GM23338 (cell line): ENCODE measurements at regions not wholly inside any gene's neighbourhood (a gene's known extent, or its start where the extent isn't known, plus 50 kb on each side); places are given as distances from the start of the nearest gene placed in this dataset.

ENCODE experiments used
- ATAC-seq: fragments of 200-7000 bp; cut with Tn5 transposase; 3 replicates; pipeline ENCODE4 v1.9.1; 2020
- DNase-seq: peaks from one replicate; pipeline ENCODE4 v3.0.0-alpha.2; 2015; ENCODE audit warnings: low spot score
- H2AFZ ChIP-seq: fragments of 200-600 bp; sonication (generic); 2 replicates; pipeline ENCODE4 v1.8.0; 2016; ENCODE audit warnings: antibody characterized with exemption, mild to moderate bottlenecking, moderate library complexity
- H3F3A ChIP-seq: fragments of 200-600 bp; sonication (generic); replicated peaks from 2 replicates; pipeline ENCODE4 v1.8.0; 2017; ENCODE audit warnings: antibody characterized with exemption, mixed run types, low read depth
- H3K27ac ChIP-seq: fragments of 200-600 bp; sonication (generic); 2 replicates; pipeline ENCODE4 v1.6.1; 2016; ENCODE audit warnings: low read depth
- H3K27me3 ChIP-seq: fragments of 200-600 bp; sonication (generic); 2 replicates; pipeline ENCODE4 v1.8.0; 2016; ENCODE audit warnings: mild to moderate bottlenecking, mixed run types, moderate library complexity; ENCODE audit not compliant: insufficient read depth
- H3K36me3 ChIP-seq: fragments of 200-600 bp; sonication (generic); 2 replicates; pipeline ENCODE4 v1.8.0; 2016; ENCODE audit warnings: mild to moderate bottlenecking; ENCODE audit not compliant: insufficient read depth
- H3K4me1 ChIP-seq: fragments of 200-600 bp; sonication (generic); 2 replicates; pipeline ENCODE4 v1.8.0; 2016; ENCODE audit warnings: mild to moderate bottlenecking, moderate library complexity; ENCODE audit not compliant: insufficient read depth
- H3K4me2 ChIP-seq: fragments of 200-600 bp; sonication (generic); 2 replicates; pipeline ENCODE4 v1.7.1; 2017; ENCODE audit warnings: mixed run types
- H3K4me3 ChIP-seq: fragments of 200-600 bp; sonication (generic); 2 replicates; pipeline ENCODE4 v1.6.1; 2016; ENCODE audit warnings: mixed run types
- H3K79me2 ChIP-seq: fragments of 200-600 bp; sonication (generic); replicated peaks from 2 replicates; pipeline ENCODE4 v1.8.0; 2017; ENCODE audit warnings: mild to moderate bottlenecking; ENCODE audit not compliant: insufficient read depth
- H3K9me2 ChIP-seq: fragments of 200-600 bp; sonication (generic); 2 replicates; pipeline ENCODE4 v1.8.0; 2017; ENCODE audit not compliant: insufficient read depth
- H4K20me1 ChIP-seq: fragments of 200-600 bp; sonication (generic); replicated peaks from 2 replicates; pipeline ENCODE4 v1.8.0; 2017; ENCODE audit warnings: mild to moderate bottlenecking; ENCODE audit not compliant: insufficient read depth
- H3K27ac Mint-ChIP-seq: 2 replicates; pipeline ENCODE4 v1.8.0; 2020; ENCODE audit warnings: inconsistent platforms, mild to moderate bottlenecking, moderate library complexity, mixed read lengths
- H3K27me3 Mint-ChIP-seq: 3 replicates; pipeline ENCODE4 v1.8.0; 2022; ENCODE audit warnings: low read depth, mild to moderate bottlenecking, moderate library complexity, mixed read lengths, inconsistent platforms; ENCODE audit not compliant: insufficient read depth, poor library complexity
- H3K36me3 Mint-ChIP-seq: 3 replicates; pipeline ENCODE4 v1.8.0; 2021; ENCODE audit warnings: low read depth, mild to moderate bottlenecking, inconsistent platforms, moderate library complexity, mixed read lengths
- H3K4me1 Mint-ChIP-seq: 3 replicates; pipeline ENCODE4 v1.8.0; 2020; ENCODE audit warnings: mild to moderate bottlenecking, inconsistent platforms, mixed read lengths
- H3K4me3 Mint-ChIP-seq: 3 replicates; pipeline ENCODE4 v1.8.0; 2021; ENCODE audit warnings: moderate library complexity, mild to moderate bottlenecking, inconsistent platforms, mixed read lengths
- H3K9me3 Mint-ChIP-seq: 3 replicates; pipeline ENCODE4 v1.8.0; 2020; ENCODE audit warnings: moderate library complexity, mild to moderate bottlenecking, inconsistent platforms, mixed read lengths
- CREB1 ChIP-seq: fragments of 250-450 bp; sonication (Bioruptor Pico); IDR thresholded peaks from 2 replicates; pipeline ENCODE4 v1.5.0; 2020; ENCODE audit warnings: low read depth, mild to moderate bottlenecking, moderate library complexity
- EZH2 ChIP-seq: fragments of 200-600 bp; sonication (generic); IDR thresholded peaks from one replicate; pipeline ENCODE4 v1.8.0; 2017; ENCODE audit warnings: antibody characterized with exemption, mild to moderate bottlenecking, low read depth; ENCODE audit not compliant: unreplicated experiment
- EZH2phosphoT487 ChIP-seq: fragments of 200-600 bp; sonication (generic); IDR thresholded peaks from one replicate; pipeline ENCODE4 v1.8.1; 2018; ENCODE audit warnings: antibody characterized with exemption; ENCODE audit not compliant: unreplicated experiment
- JUNB ChIP-seq: IDR thresholded peaks from one replicate; pipeline ENCODE4 v1.6.1; 2016; ENCODE audit warnings: antibody characterized with exemption; ENCODE audit not compliant: unreplicated experiment
- NANOG ChIP-seq: IDR thresholded peaks from 2 replicates; pipeline ENCODE4 v1.6.1; 2016; ENCODE audit warnings: antibody characterized with exemption, borderline replicate concordance
- POLR2AphosphoS5 ChIP-seq: IDR thresholded peaks from 2 replicates; pipeline ENCODE4 v1.6.1; 2016; ENCODE audit warnings: antibody characterized with exemption, low read depth
- STAT1 ChIP-seq: IDR thresholded peaks from one replicate; pipeline ENCODE4 v1.6.1; 2016; ENCODE audit warnings: antibody characterized with exemption; ENCODE audit not compliant: unreplicated experiment
- ZNF114 ChIP-seq: fragments of 250-450 bp; sonication (Bioruptor Pico); IDR thresholded peaks from 2 replicates; pipeline ENCODE4 v1.5.0; 2020; ENCODE audit warnings: mild to moderate bottlenecking, moderate library complexity
- ZNF331 ChIP-seq: fragments of 250-450 bp; sonication (Bioruptor Pico); IDR thresholded peaks from 2 replicates; pipeline ENCODE4 v1.5.0; 2020; ENCODE audit warnings: low read depth, mild to moderate bottlenecking, moderate library complexity
- TF ChIP-seq, protein P1 (sequence below), 2 experiments: fragments of 200-600 bp in 1 of 2; sonication (generic) in 1 of 2; conservative IDR thresholded peaks; 2 replicates each; pipeline versions ENCODE4 v1.5.1 to v1.6.1; 2016 to 2017; ENCODE audit warnings: antibody characterized with exemption in 2 of 2, low read depth in 2 of 2, mild to moderate bottlenecking in 2 of 2, moderate library complexity in 1 of 2
- TF ChIP-seq, protein P2 (sequence below): IDR thresholded peaks from 2 replicates; pipeline ENCODE4 v1.6.1; 2016; ENCODE audit warnings: antibody characterized with exemption

DNA sequence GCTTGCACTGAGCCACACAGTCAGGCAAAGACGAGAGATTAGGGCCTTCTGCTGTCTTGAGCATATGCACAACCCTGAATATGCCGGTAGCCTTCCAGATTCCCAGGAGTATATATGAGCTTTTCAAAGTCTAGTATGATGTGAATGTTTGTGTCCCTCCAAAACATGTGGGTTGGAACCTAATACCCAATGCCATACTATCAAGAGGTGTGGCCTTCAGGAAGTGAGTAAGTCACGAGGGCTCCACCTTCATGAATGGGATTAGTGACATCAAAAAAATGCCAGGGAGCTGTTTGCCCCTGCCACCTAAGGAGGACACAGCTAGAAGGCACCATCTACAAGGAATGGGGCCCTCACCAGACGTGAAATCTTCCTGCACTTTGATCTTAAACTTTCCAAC is 105.2 kb downstream of the CH25H start:
- Histone ChIP-seq H3K27me3 (no peaks in the 10 kb centered on the region), H3K79me2 (no peaks in the 10 kb centered on the region), H3K9me2 (no peaks in the 10 kb centered on the region), H3K27ac (no peak overlapping the region), H3K4me1 (0 out of 2 replicates have a peak, but pooled peaks cover under 1% of the 10 kb centered on the region), H3K4me3 (no peak overlapping the region), H3K36me3 (no peaks in the 10 kb centered on the region), H3K4me2 (no peak overlapping the region), H4K20me1 (no peaks in the 10 kb centered on the region), H2AFZ (no peak overlapping the region), H3F3A (no peaks in the 10 kb centered on the region)
- Mint-ChIP-seq H3K27me3 (no peaks in the 10 kb centered on the region), H3K4me3 (no peak overlapping the region), H3K9me3 (peaks cover 8% of the 10 kb centered on the region; the same call in 2 of the 3 replicates), H3K36me3 (peaks cover 5% of the 10 kb centered on the region; the same call in 1 of the 3 replicates), H3K4me1 (no peaks in the 10 kb centered on the region; the same call in 2 of the 3 replicates), H3K27ac (no peak overlapping the region)
- ATAC-seq, result no peak
- DNase-seq, result no peak
- TF ChIP-seq, protein P1, sequence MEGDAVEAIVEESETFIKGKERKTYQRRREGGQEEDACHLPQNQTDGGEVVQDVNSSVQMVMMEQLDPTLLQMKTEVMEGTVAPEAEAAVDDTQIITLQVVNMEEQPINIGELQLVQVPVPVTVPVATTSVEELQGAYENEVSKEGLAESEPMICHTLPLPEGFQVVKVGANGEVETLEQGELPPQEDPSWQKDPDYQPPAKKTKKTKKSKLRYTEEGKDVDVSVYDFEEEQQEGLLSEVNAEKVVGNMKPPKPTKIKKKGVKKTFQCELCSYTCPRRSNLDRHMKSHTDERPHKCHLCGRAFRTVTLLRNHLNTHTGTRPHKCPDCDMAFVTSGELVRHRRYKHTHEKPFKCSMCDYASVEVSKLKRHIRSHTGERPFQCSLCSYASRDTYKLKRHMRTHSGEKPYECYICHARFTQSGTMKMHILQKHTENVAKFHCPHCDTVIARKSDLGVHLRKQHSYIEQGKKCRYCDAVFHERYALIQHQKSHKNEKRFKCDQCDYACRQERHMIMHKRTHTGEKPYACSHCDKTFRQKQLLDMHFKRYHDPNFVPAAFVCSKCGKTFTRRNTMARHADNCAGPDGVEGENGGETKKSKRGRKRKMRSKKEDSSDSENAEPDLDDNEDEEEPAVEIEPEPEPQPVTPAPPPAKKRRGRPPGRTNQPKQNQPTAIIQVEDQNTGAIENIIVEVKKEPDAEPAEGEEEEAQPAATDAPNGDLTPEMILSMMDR (conservative IDR thresholded peaks at IDR 0.05; ENCODE audit: low read depth in 2 of 2), result no peak
- TF ChIP-seq, protein P2, sequence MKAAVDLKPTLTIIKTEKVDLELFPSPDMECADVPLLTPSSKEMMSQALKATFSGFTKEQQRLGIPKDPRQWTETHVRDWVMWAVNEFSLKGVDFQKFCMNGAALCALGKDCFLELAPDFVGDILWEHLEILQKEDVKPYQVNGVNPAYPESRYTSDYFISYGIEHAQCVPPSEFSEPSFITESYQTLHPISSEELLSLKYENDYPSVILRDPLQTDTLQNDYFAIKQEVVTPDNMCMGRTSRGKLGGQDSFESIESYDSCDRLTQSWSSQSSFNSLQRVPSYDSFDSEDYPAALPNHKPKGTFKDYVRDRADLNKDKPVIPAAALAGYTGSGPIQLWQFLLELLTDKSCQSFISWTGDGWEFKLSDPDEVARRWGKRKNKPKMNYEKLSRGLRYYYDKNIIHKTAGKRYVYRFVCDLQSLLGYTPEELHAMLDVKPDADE, result no peak

DNA sequence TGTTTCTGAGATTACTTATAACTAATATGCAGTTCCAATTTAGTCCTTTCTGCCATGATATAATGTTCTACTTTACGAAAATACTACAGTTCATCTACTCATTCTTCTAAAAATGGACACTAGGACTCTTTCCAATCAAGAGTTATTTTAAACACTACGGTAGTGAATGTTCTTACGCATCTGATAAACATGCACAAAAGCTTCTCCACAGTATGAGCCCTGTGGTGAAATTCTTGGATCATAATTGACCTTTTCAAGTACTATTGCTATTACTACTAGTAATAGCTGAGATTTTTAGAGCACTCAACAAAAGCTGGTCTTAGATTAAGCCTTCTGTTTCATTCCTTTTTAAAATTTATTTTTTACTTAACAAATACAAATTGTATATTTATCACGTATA is 106.4 kb downstream of the CH25H start:
- H3K9me3 Mint-ChIP-seq, result no peaks in the 10 kb centered on the region
- Histone ChIP-seq H4K20me1 (no peaks in the 10 kb centered on the region), H3F3A (no peaks in the 10 kb centered on the region), H3K27me3 (no peaks in the 10 kb centered on the region), H3K9me2 (no peaks in the 10 kb centered on the region), H3K4me1 (0 out of 2 replicates have a peak, but pooled peaks cover 3% of the 10 kb centered on the region), H3K36me3 (no peaks in the 10 kb centered on the region), H3K4me3 (no peak overlapping the region), H2AFZ (no peak overlapping the region), H3K79me2 (no peaks in the 10 kb centered on the region), H3K27ac (no peak overlapping the region), H3K4me2 (no peak overlapping the region)
- H3K27me3 Mint-ChIP-seq, result no peaks in the 10 kb centered on the region
- no peak overlapping the region for H3K4me3 Mint-ChIP-seq
- no peaks in the 10 kb centered on the region; the same call in 2 of the 3 replicates for H3K4me1 Mint-ChIP-seq
- no peak for ATAC-seq
- no peak overlapping the region for H3K27ac Mint-ChIP-seq
- no peak for DNase-seq
- H3K36me3 Mint-ChIP-seq, result no peaks in the 10 kb centered on the region
- TF ChIP-seq POLR2AphosphoS5 (no peak), EZH2phosphoT487 (no peak), CREB1 (CRISPR knock-in tag) (no peak), JUNB (no peak), NANOG (no peak), STAT1 (no peak), ZNF114 (CRISPR knock-in tag) (no peak), ZNF331 (CRISPR knock-in tag) (no peak), EZH2 (no peak)
- TF ChIP-seq, protein P1 (conservative IDR thresholded peaks at IDR 0.05; ENCODE audit: low read depth in 2 of 2), result no peak
